ENCODE measurements at regions not wholly inside any gene's neighbourhood (a gene's known extent, or its start where the extent isn't known, plus 50 kb on each side); places are given as distances from the start of the nearest gene placed in this dataset.

DNA sequence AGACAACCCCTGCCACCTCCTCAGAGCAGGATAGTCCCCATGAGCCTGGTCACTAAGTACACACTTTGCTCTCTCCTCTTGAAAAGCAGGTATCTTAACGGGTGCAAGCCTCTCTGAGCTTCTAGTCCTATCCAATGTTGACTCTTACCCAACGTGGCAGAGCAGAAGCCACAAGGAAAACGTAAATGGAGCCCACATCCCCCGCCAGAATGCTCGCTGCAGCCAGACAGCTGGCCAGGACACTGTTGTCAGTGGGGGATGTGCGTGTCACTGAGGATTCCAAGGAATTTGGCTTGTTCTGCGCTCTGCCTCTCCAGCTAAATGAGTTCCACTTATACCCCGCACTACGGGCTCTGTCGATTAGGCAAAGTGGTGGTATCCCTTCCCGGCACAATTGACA, 67.8 kb upstream of the IGF1R start:
- TF ChIP-seq, protein P1, sequence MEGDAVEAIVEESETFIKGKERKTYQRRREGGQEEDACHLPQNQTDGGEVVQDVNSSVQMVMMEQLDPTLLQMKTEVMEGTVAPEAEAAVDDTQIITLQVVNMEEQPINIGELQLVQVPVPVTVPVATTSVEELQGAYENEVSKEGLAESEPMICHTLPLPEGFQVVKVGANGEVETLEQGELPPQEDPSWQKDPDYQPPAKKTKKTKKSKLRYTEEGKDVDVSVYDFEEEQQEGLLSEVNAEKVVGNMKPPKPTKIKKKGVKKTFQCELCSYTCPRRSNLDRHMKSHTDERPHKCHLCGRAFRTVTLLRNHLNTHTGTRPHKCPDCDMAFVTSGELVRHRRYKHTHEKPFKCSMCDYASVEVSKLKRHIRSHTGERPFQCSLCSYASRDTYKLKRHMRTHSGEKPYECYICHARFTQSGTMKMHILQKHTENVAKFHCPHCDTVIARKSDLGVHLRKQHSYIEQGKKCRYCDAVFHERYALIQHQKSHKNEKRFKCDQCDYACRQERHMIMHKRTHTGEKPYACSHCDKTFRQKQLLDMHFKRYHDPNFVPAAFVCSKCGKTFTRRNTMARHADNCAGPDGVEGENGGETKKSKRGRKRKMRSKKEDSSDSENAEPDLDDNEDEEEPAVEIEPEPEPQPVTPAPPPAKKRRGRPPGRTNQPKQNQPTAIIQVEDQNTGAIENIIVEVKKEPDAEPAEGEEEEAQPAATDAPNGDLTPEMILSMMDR (IDR thresholded peaks at IDR 0.05) = no peak
- TF ChIP-seq POLR2A (IDR thresholded peaks at IDR 0.05) = no peak

Measured in esophagus squamous epithelium (tissue), 4 donors.